ENCODE measurements at regions not wholly inside any gene's neighbourhood (a gene's known extent, or its start where the extent isn't known, plus 50 kb on each side); places are given as distances from the start of the nearest gene placed in this dataset.

DNA sequence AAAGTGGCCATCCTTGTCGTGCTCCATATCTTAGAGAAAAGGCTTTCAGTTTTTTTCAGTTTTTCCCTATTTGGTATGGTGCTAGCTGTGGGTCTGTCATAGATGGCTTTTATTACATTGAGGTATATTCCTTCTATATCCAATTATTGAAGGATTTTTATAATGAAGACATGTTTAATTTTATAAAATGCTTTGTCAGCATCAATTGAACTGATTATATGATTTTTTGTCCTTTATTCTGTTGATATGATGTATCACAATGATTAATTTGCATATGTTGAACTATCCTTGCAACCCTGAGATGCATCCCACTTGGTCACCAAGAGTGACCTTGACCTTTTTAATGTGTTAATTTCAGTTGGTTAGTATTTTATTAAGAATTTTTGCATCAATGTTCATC is 55.1 kb upstream of the VGLL2 start:
- H3K27ac ChIP-seq, result no peak overlapping the region

GRCh38 chr6:117215353-117216090 is 49.8 kb upstream of the VGLL2 start:
- intact Hi-C loops (cut with DNase I; ENCODE audit: low total_unique reads), result no loop called here
- Histone ChIP-seq H3K4me3 (no peak overlapping the region), H3K27me3 (no peaks in the 10 kb centered on the region), H3K36me3 (no peaks in the 10 kb centered on the region), H3K9me3 (no peaks in the 10 kb centered on the region), H3K4me1 (no peaks in the 10 kb centered on the region), H3K27ac (no peak overlapping the region)
- TF ChIP-seq, protein P1, sequence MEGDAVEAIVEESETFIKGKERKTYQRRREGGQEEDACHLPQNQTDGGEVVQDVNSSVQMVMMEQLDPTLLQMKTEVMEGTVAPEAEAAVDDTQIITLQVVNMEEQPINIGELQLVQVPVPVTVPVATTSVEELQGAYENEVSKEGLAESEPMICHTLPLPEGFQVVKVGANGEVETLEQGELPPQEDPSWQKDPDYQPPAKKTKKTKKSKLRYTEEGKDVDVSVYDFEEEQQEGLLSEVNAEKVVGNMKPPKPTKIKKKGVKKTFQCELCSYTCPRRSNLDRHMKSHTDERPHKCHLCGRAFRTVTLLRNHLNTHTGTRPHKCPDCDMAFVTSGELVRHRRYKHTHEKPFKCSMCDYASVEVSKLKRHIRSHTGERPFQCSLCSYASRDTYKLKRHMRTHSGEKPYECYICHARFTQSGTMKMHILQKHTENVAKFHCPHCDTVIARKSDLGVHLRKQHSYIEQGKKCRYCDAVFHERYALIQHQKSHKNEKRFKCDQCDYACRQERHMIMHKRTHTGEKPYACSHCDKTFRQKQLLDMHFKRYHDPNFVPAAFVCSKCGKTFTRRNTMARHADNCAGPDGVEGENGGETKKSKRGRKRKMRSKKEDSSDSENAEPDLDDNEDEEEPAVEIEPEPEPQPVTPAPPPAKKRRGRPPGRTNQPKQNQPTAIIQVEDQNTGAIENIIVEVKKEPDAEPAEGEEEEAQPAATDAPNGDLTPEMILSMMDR (IDR thresholded peaks at IDR 0.05), result no peak
- DNase-seq, result no peak

More for the DNA sequence above, 55.1 kb upstream of the VGLL2 start:
- TF ChIP-seq, protein P1 (IDR thresholded peaks at IDR 0.05), result no peak
- intact Hi-C loops (cut with DNase I; ENCODE audit: low total_unique reads), result no loop called here
- H3K27me3 ChIP-seq, result no peaks in the 10 kb centered on the region
- no peaks in the 10 kb centered on the region for H3K9me3 ChIP-seq
- DNase-seq, result no peak
- no peaks in the 10 kb centered on the region for H3K4me1 ChIP-seq
- no peak overlapping the region for H3K4me3 ChIP-seq
- no peaks in the 10 kb centered on the region for H3K36me3 ChIP-seq

Measured in tibial artery (tissue), 4 donors.